SK-N-SH (cell line): ENCODE measurements at regions not wholly inside any gene's neighbourhood (a gene's known extent, or its start where the extent isn't known, plus 50 kb on each side); places are given as distances from the start of the nearest gene placed in this dataset.

ENCODE experiments used
- CTCF ChIP-seq: fragments of 200-600 bp; sonication (generic); IDR thresholded peaks from 2 replicates; pipeline ENCODE4 v1.6.1; 2017; ENCODE audit warnings: antibody characterized with exemption, mild to moderate bottlenecking, moderate library complexity
- EP300 ChIP-seq, 2 experiments: IDR thresholded peaks; 2 replicates each; pipeline versions ENCODE4 v1.4.0 to v1.6.1; 2012; ENCODE audit warnings: borderline replicate concordance in 1 of 2, low read depth in 1 of 2, low read length in 1 of 2
- EZH2phosphoT487 ChIP-seq: fragments of 200-600 bp; sonication (generic); IDR thresholded peaks from 2 replicates; pipeline ENCODE4 v1.6.1; 2017; ENCODE audit warnings: low read depth, mixed run types, mild to moderate bottlenecking, antibody characterized with exemption, moderate library complexity, borderline replicate concordance
- JUND ChIP-seq: IDR thresholded peaks from 2 replicates; pipeline ENCODE4 v1.4.0; 2012
- MAX ChIP-seq: IDR thresholded peaks from 2 replicates; pipeline ENCODE4 v1.4.0; 2012; ENCODE audit warnings: low read depth
- MEF2A ChIP-seq: IDR thresholded peaks from 2 replicates; pipeline ENCODE4 v1.4.0; 2012; ENCODE audit warnings: low read depth, borderline replicate concordance
- NFIC ChIP-seq: IDR thresholded peaks from 2 replicates; pipeline ENCODE4 v1.4.0; 2012; ENCODE audit warnings: borderline replicate concordance
- NRF1 ChIP-seq: IDR thresholded peaks from 2 replicates; pipeline ENCODE4 v1.6.1; 2012; ENCODE audit warnings: low read depth, mild to moderate bottlenecking, low read length
- POLR2AphosphoS5 ChIP-seq: IDR thresholded peaks from 2 replicates; pipeline ENCODE4 v1.6.1; 2012; ENCODE audit warnings: low read depth, low read length
- RFX5 ChIP-seq: IDR thresholded peaks from 2 replicates; pipeline ENCODE4 v1.6.1; 2012; ENCODE audit warnings: mild to moderate bottlenecking, improper control_type of control experiment, low read length
- TAF1 ChIP-seq: IDR thresholded peaks from 2 replicates; pipeline ENCODE4 v1.6.1; 2012; ENCODE audit warnings: low read depth, mild to moderate bottlenecking, low read length, moderate library complexity, borderline replicate concordance
- TEAD4 ChIP-seq: IDR thresholded peaks from 2 replicates; pipeline ENCODE4 v1.4.0; 2012; ENCODE audit warnings: mild to moderate bottlenecking, borderline replicate concordance; ENCODE audit not compliant: insufficient read depth
- ZBTB33 ChIP-seq: IDR thresholded peaks from 2 replicates; pipeline ENCODE4 v1.4.0; 2012; ENCODE audit warnings: low read depth, borderline replicate concordance

GRCh38 chrX:125622899-125623298 is 303.2 kb downstream of the TEX13C start:
- TF ChIP-seq CTCF (no peak), RFX5 (no peak), MAX (no peak), MEF2A (no peak), TEAD4 (no peak), TAF1 (no peak), NFIC (no peak), JUND (no peak), NRF1 (no peak), POLR2AphosphoS5 (no peak), EP300 (IDR thresholded peaks at IDR 0.05; ENCODE audit: borderline replicate concordance in 1 of 2, low read depth in 1 of 2, low read length in 1 of 2) (no peak), EZH2phosphoT487 (no peak), ZBTB33 (no peak)
